Right ventricle myocardium superior (tissue), 1 donor: ENCODE measurements at regions not wholly inside any gene's neighbourhood (a gene's known extent, or its start where the extent isn't known, plus 50 kb on each side); places are given as distances from the start of the nearest gene placed in this dataset.

Experiments
- ATAC-seq: fragments of 200-7000 bp; cut with Tn5 transposase; one replicate; pipeline ENCODE4 v1.9.1; 2020; ENCODE audit warnings: mild to moderate bottlenecking; ENCODE audit not compliant: poor library complexity
- DNase-seq: peaks from one replicate; pipeline ENCODE4 v3.0.0-alpha.2; 2020
- intact Hi-C: fragments of 100-400 bp; cut with DNase I; formaldehyde crosslinking; loops from one replicate; pipeline ENCODE4 v1.11.2; 2022
- donor health status: DM: no; HTN: yes; CAD: no; lungs with severe emphysema.

DNA sequence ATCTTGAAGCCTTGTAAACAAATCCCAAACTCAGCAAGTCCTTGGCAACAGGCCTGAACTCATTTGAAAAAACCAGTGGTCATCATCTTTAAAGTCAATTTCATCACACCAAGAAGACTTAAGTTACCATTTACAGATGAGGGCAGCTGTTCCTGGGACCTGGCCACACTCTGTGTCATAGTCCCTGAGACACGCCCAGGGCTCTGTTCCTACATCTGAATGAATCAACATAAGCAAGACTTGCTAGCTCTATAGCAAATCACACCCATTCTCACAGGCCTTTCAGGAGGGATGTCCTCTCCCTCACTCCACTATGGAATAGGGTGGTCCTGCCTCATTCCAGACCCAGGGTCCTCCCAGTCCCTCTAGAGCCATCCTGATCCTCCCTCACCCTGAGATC lies 142.8 kb downstream of the NSG2 start:
- peak; percentile 52 for DNase-seq
- intact Hi-C loops = no loop called here
- no peak for ATAC-seq

GRCh38 chr5:174189654-174190541 lies 144.4 kb downstream of the NSG2 start:
- intact Hi-C loops = no loop called here
- DNase-seq (no peak), ATAC-seq (no peak)

DNA sequence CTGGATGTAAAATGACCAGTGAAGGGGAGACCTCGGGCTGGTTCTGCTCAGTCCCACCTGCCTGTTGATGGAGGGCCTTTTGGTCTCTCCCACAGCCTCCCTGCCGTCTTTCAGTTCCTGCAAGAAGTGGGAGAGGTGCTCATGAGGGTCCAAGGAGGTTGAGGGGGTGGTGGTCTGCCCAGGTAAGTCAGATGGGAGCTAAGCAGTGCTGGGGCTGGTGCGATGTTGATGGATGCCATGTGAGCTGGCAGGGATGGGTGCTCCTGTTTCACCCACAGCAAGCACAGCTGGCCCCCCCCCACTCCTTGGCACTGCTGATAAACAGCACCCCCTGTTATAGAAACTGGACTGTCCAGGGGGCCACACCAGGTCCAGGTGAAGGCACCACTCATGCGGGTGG lies 145.6 kb downstream of the NSG2 start:
- intact Hi-C loops = no loop called here
- DNase-seq (no peak), ATAC-seq (no peak)

- intact Hi-C loops = no loop called here
- ATAC-seq (no peak), DNase-seq (no peak)
These were observed 146.5 kb downstream of the NSG2 start for GRCh38 chr5:174191850-174192655.

DNA sequence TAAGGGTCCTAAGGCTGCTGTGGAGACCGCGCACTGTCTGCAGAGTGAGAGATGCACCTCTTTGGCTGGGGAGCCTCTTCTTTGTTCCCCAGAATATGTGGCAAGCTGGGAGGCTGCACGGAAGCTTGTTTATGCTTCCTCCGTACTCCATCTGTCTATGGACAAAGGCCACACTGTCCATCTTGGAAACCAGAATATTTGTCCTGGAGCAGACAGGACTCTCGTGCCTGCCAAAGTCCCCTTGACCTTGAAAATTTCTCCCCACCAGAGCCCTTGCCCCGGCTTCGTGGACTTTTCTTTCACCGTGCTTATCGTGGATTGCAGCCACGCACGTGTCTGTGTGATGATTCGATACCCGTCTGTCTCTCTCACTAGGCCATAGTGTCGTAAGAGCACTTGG lies 147.4 kb downstream of the NSG2 start:
- intact Hi-C loops = no loop called here
- no peak for DNase-seq
- no peak for ATAC-seq

DNA sequence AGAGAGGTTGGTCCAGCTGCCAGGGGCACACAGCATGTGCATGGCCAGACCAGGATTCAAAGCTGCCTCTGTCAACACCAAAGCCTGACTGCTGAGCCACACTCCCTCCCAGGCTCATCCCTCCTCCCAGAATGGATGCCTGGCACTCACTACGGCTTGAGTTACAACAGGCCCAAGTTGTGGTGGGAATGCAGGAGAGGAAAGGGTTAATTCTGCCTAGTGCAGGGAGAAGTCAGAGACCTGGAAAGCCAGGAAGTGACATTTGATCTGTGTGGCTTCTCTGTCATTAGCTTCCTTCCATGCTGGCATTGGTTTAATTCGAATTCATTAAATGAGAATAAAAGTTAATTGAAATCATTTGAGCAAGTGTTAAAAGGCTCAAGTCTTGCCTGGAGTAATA lies 150.0 kb downstream of the NSG2 start:
- ATAC-seq = no peak
- DNase-seq = no peak
- intact Hi-C loops = no loop called here

GRCh38 chr5:174197929-174198328 lies 152.4 kb downstream of the NSG2 start:
- DNase-seq = no peak
- intact Hi-C loops = no loop called here
- ATAC-seq = no peak

GRCh38 chr5:174198541-174198940 lies 153.0 kb downstream of the NSG2 start:
- ATAC-seq (no peak), DNase-seq (no peak)
- intact Hi-C loops = no loop called here

DNA sequence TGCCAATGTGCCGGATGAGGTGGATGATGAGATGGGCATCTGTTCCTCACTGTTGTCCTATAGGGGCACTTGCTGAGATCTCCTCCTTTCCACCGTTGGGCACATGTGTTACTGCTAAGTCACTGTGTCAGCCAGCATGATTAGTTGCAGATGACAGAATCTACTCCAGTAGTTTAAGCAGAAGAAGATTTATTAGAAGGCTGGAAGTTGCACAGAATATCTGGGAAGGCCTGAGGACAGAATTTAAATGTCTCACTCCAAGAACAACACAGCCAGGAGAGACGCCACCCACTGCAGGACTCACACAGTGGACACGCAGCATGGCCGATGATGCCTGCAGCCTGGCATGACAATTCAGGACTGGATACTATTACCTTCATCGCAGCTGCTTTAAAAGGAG lies 157.5 kb downstream of the NSG2 start:
- ATAC-seq = no peak
- no peak for DNase-seq
- intact Hi-C loops = no loop called here

GRCh38 chr5:174204535-174205313 lies 159.2 kb downstream of the NSG2 start:
- ATAC-seq (no peak), DNase-seq (no peak)

GRCh38 chr5:174205939-174206338 lies 160.4 kb downstream of the NSG2 start:
- ATAC-seq = no peak
- DNase-seq = no peak
- intact Hi-C loops = no loop called here

More at GRCh38 chr5:174204535-174205313, 159.2 kb downstream of the NSG2 start:
- intact Hi-C loops = no loop called here

DNA sequence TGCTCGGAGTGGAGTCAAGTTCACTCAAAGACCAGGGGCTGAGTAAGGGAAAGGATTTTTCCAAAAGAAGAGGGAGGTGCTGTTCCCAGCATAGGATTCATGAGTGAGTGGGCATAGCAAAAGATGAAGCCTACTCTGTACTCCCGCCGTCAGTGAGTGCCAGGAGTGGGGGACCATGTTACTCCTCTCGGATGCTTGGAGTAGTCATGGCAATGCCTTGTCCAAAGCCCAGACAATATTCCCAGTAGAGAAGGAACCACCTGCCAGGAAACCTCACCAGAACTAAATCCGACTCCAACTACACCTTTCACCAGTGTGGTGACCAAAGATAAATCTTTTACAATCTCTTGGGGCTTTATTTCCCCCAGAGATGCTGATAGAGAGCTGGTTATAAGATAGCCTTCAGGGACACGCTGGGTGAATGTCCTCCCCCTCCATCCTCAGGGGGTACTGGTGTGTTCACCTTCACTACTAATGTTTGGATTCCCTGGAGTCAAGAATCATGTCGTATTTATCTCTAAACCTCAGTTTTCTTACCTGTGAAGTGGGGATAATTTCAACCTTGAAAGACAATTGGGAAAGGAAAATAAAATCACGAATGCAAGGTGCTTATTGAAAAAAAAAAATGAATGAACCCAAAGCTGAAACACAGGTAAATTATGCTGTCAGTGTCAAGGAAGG lies 165.2 kb downstream of the NSG2 start:
- intact Hi-C loops = no loop called here
- DNase-seq = no peak

GRCh38 chr5:174211277-174211626 lies 165.7 kb downstream of the NSG2 start:
- intact Hi-C loops = no loop called here
- no peak for ATAC-seq

More for the DNA sequence above, 165.2 kb downstream of the NSG2 start:
- ATAC-seq = no peak

DNA sequence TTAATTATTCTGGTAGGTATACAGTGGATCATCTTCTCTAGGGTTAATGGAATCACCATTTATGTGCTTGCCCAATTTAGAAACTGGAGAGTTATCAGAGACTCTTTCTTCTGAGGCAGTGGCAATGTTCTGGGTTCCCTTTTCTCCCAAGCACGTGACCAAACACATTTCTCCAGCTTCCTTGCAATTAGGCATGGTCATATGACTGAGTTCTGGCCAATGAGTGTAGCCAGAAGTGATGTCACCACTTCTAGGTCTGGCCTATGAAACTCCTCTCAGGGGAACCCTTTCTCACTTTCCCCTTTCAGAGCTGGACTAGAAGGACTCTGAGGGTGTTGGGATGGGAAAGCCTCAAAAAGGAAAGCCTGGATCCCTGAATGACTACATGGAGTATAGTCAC lies 172.0 kb downstream of the NSG2 start:
- intact Hi-C loops = no loop called here
- DNase-seq = no peak
- no peak for ATAC-seq

More at GRCh38 chr5:174211277-174211626, 165.7 kb downstream of the NSG2 start:
- DNase-seq = no peak

DNA sequence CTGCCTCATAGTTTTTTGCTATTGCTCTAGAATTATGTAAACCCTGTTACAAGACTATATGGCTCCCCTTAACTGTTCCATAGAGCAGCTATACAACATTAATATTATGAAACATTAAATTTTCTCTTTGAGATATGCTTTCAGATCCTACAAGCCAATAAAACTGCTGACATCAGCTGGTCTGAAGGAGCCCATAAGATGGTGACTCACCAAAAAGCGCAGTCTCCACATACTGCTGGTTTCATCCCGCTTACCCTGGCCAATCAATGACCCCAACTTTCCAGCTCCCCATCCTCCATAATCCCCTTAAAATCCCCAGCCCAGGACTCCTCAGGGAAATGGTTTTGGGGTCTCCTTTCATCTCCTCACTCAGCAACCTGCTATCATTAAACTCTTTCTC lies 172.7 kb downstream of the NSG2 start:
- intact Hi-C loops = no loop called here

GRCh38 chr5:174220417-174220816 lies 174.9 kb downstream of the NSG2 start:
- intact Hi-C loops = no loop called here

More for the DNA sequence above, 172.7 kb downstream of the NSG2 start:
- no peak for DNase-seq
- ATAC-seq = no peak

DNA sequence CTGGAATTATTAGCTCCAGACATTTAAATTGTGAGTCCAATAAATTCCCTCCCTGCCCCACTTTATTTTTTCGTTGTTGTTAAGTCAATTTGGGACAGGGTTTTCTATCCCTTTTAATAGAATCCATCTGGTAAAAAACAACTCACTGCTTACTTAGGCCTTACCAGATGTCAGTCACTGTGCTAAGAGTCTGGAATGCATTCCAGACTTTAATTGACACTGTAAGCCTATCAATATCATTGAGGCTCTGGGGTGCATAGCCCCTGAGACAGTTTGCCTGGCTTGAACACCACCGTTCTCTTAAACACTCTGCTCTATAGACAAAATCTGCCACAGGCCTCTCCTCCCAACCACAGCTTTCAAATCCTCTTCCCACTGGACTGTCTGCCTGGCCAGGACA lies 175.9 kb downstream of the NSG2 start:
- DNase-seq (no peak), ATAC-seq (no peak)
- intact Hi-C loops = no loop called here

More at GRCh38 chr5:174220417-174220816, 174.9 kb downstream of the NSG2 start:
- DNase-seq (no peak), ATAC-seq (no peak)

DNA sequence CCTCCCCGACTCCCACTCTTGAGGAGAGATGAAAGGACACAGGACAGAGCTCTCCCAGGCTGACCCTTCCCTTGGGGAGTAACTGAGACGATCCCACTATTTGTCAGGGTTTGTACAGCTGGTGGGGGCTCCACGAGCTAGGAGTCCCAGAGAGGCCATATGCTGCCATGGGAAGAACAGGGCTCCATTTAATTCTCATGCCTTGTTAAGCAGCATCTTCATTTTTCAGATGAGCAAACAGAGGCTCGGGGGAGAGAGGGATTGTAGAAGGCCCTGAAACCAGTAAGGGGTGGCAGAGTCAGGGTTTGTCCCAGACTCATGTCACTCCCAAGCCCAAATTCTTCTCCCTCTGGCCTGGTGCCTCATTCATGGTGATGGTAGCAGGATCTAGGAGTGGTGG lies 176.4 kb downstream of the NSG2 start:
- intact Hi-C loops = no loop called here
- ATAC-seq (no peak), DNase-seq (no peak)

DNA sequence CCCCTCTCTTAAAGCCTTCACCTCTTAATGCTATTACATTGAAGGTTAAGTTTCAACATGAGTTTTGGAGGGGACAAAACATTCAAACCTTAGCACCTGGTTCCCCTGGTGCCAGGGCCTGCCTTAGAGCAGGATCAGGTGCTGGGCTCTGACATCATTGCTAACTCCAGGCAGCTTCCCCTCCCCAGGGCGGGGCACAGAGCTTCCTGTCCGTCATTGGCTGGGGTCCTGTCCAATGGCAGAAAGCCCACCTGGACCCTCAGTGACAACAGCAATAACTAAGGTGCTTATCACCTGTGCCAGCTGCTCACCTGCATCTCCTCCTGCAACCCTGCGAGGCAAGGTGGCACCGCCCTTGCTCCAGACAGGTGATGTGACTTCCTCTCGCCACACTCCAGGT lies 177.4 kb downstream of the NSG2 start:
- DNase-seq (no peak), ATAC-seq (no peak)
- intact Hi-C loops = no loop called here
